Eye (tissue), 1 donor: ENCODE measurements at regions not wholly inside any gene's neighbourhood (a gene's known extent, or its start where the extent isn't known, plus 50 kb on each side); places are given as distances from the start of the nearest gene placed in this dataset.
A peak's percentile ranks its signal among the peaks of the same experiment; 100 is the strongest.

Experiments used
- DNase-seq: peaks from one replicate; pipeline ENCODE4 v3.0.0-alpha.2; 2015

DNA sequence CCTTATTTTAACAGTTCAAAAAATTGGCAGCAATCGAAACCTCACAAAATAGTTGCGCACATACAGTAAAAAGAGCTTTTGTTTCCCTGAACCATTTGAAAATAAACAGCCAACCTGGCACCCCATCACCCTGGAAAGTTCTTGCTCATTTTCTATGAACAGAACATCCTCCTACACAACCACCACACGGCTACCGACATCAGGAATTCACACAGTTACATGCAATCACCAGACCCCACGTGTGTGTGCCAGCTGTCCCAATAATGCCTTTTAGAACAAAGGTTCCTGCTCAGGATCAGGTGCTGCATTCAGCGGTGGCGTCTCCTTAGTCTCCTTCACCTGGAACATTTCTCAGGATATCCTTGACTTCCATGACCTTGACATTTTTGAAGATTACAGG, 186.5 kb downstream of the KLF13 start:
- no peak for DNase-seq

DNA sequence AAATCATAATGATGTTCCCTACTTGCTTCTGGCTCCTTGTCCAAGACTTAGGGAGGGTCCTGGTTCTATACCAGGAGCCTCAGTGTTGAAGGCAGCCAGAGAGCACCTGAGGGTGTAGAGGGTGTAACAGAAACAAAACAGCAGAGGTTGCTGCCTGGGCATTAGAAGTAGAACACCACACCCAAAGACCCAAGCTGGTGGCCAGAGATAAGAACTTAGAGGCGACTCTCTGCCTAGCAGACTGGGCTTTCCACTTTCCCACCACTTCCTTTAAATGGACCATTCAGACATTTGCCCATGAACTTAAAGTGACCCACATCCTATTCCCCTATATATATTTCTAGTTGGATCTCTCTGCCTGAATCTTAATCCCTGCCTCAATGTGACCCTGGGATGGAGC, 189.8 kb downstream of the KLF13 start:
- no peak for DNase-seq

DNA sequence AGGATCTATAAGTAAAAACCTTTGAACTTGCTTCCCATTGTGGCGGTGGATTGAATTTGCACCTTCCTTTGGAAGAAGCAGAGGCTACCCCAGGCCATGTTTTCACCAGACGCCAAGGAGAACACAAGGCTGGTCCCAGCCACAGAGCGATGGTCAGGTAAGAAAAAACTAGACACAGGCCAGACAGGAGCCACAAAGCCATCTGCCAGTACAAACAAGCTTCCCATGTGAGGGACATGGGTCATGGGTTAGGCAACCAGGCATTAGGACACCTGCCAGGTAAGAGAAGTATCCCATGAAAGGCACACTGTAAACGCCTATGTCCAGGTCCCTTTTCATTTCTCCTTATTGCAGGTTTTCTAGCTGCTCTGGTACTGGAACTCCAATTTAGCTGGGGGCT, 190.2 kb downstream of the KLF13 start:
- no peak for DNase-seq

DNA sequence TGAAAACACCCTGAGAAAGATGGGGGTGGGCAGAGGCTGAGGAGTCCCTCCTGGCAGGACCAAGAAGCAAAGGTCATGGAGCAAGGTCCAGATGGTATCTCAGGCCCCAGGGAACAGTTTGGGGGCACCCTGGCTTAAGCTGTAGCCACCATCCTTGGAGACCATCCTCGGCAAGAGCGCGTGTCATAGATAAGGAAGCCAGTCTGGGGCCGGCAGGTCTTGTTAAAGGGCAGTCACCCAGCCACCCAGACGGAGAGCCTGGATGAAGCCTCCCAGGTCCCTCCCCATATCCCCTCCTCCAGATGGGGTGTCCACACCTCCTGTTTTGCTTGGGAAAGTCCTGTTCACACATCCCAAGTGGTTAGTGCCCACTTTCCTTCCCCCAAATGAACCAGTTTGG, 191.1 kb downstream of the KLF13 start:
- no peak for DNase-seq

DNA sequence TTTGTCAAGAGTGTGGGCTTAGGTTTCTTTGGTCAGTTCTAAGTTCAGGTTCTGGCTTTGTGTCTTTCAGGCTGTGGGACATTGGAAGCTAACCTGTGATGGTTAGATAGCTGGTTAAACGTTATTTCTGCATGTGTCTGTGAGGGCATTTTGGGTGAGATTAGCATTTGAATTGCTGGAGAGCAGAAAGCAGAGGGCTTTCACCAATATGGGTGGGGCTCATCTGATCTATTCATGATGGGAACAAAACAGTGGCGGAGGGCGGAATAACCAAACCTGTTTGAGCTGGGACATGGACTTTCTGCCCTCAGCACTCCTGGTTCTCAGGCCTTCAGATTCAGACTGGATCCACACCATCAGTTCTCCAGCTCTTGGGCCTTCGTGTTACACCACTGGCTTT, 195.4 kb downstream of the KLF13 start:
- no peak for DNase-seq

DNA sequence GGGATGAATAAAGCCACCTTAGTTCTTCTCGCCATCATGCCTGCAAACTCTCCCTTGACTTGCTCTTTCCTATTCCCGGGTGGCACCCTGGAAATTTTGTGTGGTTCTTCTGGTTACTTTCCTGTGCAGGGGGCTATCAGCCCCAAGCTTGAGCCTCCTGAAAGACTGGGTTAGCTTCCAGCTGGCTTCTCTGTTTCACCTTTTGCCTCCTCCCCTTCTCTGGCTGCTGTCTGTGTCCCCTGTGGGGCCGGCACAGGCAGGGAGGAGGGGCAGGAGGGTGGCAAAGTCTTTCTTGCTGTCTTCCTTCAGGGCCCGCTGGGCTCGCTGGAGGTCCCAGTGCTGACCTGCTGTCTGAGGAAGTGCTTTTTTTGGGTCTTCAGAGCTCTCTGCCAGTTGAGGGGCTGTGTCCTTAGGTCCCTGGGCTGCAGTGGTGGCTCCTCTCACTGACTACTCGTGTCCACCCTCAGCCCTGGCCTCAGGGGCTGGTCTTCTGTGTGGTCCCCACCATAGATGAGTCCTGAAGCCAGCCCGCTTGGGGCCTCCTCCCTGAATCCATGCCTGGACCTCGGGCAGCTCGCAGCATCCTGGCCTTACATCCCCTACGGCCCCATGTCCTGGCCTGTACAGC, 196.5 kb downstream of the KLF13 start:
- no peak for DNase-seq

DNA sequence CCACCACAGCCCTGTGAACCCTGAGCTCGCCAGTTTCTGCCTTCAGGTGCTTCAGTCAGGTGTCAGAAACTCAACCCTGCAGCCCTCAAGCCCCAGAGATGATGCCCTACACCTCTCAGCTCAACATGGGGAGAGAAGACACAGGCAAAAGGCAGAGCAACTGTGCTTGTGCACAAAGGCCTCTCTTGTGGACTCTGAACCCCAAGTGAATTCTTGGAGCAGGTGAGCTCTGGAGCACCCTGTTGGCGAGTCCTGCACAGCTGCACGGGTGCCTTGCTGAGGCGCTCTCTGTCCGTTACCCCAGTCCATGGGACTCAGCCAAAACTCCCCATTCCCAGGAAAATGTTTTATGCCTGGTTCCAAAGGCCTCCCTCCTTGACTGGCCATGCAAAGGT, 197.0 kb downstream of the KLF13 start:
- no peak for DNase-seq

DNA sequence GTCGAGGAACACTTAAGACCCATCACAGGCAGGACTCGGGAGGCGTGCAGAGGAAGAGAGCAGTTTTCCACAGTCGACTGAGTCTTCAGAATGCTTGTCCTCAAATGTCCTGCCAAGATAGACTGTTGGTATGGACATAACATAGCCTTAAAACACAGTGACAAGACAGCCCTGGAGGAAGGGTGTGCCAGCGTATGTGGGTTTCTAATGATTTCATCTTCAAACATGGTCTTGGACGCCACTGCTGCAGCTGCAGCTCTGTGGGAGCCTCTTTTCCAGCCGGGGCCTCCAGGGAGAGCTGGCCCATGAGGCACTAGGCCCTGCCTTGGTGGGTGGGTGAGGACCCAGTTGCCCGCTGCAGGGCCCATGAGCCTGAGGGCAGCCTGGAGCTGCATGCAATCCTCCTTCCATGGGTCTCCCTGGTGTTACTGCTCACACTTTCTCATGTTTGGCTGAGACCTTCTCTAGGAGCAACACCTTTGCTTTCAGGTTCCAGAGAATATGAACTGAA, 198.6 kb downstream of the KLF13 start:
- no peak for DNase-seq

DNA sequence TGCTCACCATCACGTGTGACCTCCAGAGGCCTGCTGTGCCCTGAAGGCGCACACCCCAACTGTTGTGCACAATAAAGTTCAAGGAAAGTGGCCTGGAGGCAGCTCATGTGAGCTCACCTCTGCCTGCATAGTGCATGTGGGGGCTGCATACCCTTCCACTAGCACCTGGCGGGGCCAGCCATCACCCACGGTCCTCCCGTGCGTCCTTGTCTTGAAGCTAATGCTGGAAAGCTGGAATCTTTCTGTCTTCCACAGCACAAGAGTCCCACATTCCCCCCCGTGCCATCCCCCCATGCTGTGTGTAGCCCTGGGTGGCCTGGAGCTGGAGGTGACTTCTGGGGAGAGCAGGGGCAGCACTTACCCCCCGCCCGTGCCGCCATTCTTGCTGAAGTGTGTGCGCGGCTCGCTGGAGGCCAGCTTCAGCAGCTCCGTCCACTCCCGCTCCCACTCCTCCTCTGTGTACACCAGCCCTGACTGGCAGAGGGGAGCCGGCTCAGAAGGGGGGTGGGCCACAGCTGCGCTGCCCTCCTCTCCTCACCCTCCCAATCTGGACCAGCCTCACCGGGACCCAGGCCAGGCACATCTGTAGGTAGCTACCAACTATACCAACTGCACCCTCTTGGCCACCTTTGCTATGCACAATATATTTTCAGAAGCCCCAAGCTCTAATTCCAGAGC, 199.5 kb downstream of the KLF13 start:
- no peak for DNase-seq

DNA sequence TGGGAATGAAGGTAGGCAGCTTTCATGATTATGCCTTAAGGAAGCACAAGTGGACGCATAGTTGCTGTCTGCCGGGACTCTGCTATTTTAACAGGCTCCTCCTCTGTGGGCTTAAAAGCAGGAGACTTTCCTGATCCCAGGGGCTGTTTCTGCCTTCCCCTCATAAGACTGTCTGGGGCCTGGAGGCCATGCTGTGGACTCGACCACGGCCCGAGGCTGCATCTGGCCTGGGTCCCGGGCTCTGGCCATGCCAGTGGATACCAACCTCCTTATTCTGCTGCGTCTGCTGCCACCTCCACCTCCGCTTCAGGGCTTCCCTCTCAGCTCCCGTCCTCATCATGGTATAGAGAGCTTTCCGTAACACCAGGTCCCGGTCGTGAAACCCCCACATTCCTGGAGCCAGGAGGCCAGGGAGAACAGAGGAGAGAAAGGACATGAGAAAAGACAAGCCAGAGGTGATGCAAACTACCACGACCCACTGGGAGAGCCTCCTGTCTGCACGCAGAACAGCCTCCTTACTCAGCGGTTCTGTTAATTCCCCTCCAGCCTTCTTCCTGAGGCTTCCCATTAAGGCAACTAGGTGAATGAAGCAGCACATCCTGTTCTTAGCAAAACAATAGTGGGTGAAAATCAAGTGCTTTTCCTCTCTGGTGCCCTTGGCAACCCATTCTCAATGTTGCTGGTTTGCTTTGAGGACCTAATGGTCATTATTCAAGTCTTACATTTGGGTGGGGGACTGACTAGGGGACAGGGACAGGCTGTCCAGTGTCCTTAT, 200.5 kb downstream of the KLF13 start:
- no peak for DNase-seq

DNA sequence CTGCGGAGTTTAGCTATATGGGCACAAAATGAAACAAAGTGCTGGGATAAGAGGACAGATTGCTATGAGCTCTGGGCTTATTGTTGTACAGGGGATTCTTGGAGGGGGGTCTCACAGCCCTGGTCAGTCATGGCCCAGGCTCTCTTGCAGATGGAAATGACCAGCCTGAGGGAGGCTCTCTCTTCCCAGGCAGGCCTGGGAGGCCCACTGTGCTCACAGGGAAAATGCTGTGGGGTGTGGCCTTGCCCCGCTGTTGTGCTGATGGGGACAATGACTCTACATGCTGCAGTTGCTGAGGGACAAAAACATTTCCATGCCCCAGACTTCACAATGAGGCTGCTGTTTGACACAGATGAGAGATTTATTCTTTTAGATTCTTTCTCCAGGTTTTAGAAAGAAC, 202.2 kb downstream of the KLF13 start:
- DNase-seq = no peak

DNA sequence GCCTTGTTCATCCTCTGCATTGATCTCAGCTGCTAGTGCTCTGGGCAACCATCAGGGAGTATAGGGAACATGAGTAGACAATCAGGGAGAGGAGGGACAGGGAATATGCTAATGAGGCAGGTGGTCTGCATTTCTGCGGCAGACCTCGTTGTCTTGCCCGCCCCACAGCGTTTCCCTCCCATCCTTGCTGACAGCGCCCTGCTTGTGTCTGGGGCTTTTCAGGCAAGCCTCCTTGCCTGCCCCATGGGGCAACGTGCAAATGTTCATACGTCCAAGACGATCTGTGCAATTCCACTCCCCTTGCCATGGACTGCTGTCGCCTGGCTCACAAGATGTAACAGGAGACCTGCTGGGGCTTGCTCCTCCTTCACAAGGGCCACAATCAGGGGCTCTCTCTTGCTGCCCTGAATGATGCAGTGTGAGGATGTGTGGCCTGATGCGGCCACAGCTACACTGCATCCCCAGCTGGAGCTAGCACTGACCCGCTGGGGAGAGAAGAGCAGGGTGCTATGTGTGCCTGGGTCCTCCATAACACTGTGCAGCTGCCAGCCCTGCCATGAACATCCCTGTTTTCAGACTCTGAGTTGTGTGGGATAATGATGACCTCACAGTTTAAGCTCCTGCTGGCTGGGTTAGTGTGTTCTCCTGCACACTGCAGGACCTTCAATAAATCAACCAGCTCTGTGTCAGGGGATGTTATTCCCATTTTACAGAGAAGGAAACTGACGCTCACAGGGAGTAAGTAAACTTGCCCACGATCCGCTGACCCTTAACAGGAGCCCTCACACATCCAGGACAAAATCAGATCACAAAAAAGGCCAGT, 211.3 kb downstream of the KLF13 start:
- DNase-seq = peak; percentile 19

DNA sequence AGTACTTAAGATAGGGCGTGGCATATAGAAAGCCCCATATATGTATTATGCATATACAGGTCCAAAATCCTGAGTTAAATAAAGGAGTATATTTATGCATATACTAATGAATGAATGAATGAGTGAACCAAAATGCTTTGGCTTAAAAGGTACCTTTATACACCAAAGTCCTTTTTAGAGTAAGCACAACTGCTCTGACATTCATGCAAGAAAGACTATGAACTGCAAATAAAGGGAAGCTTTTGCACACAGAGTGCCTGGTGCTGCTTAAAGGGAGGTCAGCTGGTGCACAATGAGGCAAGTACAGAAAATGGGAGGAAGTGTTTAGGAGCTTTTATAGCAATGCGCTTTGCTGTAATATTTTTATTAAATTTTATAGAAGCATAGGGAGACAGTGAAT, 214.0 kb downstream of the KLF13 start:
- DNase-seq = no peak

DNA sequence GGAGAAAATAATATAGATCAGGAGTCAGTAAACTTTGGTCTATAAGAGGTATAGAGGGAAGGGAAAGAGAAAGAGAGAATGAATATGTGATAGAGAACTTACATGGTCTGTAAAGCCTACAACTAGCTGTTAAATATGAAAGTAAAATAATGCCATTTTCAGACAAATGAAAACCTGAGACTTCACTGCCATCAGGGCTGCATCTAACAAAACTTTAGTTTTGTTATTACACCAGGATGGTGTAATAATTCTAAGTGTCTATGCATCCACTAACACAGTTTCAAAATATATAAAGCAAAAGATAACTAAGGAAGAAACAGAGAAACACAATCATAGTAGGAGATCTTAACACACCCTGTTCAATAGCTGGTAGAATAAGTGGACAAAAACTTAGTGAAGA, 217.7 kb downstream of the KLF13 start:
- no peak for DNase-seq

DNA sequence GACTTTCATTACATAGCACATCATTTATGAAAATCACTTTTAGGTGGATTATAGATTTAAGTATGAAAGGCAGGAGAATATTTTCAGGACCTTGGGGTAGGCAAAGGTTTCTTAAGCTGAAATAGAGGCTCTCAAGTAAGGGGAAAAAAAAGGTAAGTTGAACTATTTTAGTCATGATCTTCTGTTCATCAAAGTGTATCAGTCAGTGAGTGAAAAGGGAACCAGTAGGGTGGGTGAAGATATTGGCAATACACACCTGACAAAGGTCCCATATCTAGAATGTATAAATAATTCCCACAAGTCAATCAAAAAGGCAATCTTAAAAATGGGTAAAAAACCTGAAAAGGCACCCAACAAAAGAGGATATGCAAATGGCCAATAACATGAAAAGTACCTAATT, 218.6 kb downstream of the KLF13 start:
- DNase-seq = no peak

DNA sequence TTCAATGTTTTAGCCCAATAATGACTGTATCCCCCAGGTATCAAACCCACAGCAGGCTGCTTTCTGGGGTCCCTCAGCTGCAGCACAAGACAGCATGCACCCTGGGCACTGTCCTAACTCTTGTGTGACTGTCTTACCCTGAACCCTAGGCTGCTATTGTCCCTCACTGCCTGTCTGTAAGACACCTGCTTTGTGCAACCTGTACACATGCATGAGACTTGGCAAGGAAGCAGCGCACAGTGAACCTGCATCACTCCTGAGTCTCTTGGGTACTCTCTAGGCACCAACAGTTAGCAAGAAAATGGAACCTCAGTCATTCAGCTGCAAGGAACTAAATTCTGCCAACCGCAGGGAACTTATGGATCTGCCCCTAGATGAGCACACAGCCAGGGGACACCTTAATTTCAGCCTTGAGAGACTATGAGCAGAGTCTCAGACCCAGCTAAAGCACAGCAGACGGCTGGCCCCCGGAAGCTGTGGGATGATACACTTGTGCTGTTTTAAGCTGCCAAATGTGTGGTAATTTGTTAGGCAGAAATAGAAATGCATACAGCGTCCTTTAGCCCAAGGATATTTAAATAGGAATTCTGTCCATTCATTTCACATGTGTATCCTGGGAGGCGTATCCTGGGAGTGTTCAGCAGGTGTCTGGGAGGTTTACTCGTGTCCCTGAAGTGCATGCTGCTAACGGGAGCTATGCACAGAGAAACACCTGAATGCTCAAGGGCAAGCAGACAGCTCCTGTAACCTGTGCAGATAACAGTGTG, 223.8 kb downstream of the KLF13 start:
- no peak for DNase-seq

DNA sequence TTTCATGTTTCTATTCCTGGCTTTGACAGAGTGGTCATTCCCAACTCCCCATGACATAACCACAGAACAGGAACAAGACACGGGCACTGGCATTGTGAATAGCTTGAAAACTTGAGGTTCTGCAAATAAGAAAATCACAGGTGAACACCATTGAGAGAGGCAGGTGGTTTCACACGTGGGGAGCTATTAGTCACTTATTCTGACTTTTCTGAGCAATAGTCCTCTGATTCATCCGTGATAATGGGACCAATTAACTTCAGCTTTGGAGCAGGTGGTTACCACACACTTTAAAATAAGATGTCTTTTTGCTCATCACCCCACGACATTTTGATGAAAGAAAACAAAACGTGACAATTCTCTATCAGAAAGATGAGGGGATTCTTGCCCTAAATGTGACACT, 224.7 kb downstream of the KLF13 start:
- no peak for DNase-seq

DNA sequence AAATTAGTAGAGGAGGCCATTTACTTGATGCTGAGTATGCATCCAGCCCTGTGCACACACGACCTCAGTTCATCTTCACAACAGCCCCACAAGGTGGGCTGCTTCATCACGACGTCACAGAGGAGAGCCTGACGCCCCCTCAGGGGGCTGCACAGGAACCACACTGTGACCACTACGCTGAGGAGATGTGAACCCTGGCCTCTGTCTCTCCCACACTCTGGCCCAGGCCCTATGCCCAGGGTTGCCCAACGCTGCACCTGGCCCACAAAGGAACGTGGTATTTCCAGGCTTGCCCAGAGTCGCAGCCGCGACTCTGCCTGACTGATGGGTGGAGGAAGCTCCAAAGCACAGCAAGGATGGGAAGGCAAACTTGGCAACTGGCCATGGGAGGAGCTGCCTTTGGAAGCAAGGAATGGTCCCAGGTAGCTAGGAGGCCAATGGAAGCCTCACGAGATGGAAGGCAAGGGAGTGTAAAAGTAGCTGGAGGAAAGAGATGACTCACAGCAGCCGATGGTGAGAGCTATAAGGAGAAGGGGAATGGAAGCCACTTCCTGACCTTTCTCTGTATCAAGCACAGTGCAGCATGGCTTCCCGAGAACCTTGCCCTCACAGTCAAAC, 226.0 kb downstream of the KLF13 start:
- DNase-seq = no peak

DNA sequence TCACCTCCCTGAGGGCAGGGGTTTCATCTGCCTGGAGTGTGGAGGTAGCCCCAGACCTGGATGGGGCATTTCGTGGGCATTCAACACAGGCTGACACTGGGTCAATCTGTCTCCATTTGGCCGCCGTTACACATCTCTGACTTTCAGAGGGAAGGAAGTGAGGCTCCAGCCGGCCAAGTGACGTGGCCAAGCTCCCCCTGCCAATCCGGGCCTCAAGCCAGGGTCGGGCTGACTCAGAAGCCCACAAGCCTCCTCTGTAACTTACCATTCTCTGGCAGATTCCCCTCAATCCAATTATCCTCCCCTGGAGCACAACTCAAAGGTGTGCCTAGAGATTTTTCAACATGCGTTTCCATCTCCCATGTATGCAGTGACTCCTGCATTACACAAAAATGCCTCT, 227.6 kb downstream of the KLF13 start:
- no peak for DNase-seq

DNA sequence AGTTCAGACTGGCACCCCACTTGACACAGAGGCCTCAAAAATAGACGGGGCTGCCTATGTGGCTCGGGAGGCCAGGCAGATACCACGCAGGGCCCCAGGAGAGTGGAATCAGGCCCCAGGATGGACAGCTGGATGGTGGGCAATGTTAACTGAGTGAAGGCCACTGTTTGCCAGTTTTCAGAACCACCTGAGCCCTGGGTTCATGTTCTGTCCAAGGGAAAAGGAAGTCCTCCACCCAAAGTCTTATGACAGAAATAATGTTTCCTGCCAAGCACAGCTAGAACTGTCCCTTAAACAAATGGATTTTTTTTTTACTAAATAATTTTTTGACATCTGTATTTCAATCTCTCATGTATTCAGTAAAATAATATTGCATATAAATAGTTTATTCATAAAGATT, 228.4 kb downstream of the KLF13 start:
- DNase-seq = no peak

DNA sequence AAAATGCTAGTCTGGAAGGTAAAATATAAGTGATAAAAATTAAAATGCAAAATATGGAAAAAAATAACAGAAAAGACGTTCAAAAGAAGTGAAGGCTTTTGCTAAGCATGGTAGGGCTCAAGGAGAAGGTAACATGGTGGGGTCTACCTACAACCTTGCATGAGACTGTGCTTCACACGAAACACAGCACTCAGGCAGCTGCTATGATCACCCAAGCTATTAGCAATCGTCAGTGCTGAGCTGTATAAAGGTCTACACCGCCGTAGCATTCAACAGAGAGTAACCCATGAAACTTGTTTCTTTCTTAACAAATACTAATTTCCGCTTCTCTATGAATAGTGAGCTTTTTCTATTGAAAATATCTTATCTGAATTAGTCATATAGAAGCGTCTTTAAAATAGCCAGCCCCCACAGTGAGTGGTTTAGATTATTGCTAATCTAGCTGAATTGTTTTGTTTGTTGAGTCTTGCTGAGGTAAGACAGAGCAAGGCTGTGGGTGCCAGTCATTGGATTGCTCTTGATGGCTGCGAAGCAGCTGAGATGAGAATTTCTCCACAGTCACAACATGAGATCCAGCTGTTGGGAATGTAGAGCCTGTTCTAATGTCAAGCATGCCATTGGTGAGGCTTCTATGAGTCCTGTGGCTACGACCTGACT, 230.0 kb downstream of the KLF13 start:
- no peak for DNase-seq
